ENCODE measurements at regions not wholly inside any gene's neighbourhood (a gene's known extent, or its start where the extent isn't known, plus 50 kb on each side); places are given as distances from the start of the nearest gene placed in this dataset.

DNA sequence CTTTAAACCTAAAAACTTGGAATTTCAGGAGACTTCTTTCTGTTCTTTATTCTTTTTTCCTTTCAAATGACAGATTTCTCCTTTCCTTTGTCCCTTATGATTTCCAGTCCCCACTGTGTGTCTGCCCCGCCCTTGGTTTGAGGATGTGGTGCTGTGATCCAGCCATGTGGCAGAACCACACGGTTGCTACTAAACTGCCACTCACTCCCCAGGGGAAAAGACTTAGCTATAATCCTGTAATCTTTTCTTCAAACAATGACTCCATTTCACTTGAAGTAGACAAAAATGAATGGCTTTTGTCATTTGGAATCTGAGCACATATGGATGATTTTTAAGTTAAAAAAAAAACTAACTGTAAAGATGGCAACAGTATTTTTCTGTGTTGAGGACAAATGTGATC lies 76.2 kb upstream of the STAM2 start:
- CTCF ChIA-PET = no interaction called here
- in situ Hi-C loops (cut with HindIII; ENCODE audit: low pct_unique_long_range_greater_than_20kb, low sequenced_read_pairs) (no loop called here), intact Hi-C loops (cut with micrococcal nuclease; ENCODE audit: unreplicated experiment) (no loop called here)
- no peaks in the 10 kb centered on the region for H3K36me3 ChIP-seq (ENCODE audit: control insufficient read depth, insufficient read depth, low read length)
- ATAC-seq (no peak), DNase-seq (ENCODE audit: low read depth, low spot score) (no peak)
- no peaks in the 10 kb centered on the region for H3K9me3 ChIP-seq (ENCODE audit: control insufficient read depth, insufficient read depth, low read depth, low read length)
- POLR2A ChIA-PET = no interaction called here
- no peaks in the 10 kb centered on the region for H3K27me3 ChIP-seq (ENCODE audit: control insufficient read depth, insufficient read depth, low read length)
- H3K27ac ChIP-seq (ENCODE audit: low read length) = no peak overlapping the region
- no peak for TF ChIP-seq SIN3A (IDR thresholded peaks at IDR 0.05; ENCODE audit: borderline replicate concordance, insufficient read depth, low read depth, low read length)
- TF ChIP-seq POLR2AphosphoS5 (IDR thresholded peaks at IDR 0.05; ENCODE audit: low read depth, low read length) = no peak
- TF ChIP-seq CTCF (IDR thresholded peaks at IDR 0.05) = no peak
- no peak for TF ChIP-seq REST (IDR thresholded peaks at IDR 0.05; ENCODE audit: insufficient read depth in 1 of 2, low read depth in 2 of 2, low read length in 1 of 2)
- no peak for TF ChIP-seq TCF7L2 (IDR thresholded peaks at IDR 0.05; ENCODE audit: low read depth, low read length)
- H3K4me1 ChIP-seq (ENCODE audit: control insufficient read depth, insufficient read depth, low read length) = no peaks in the 10 kb centered on the region
- no TSS peak for BruUV-seq (replicated peaks)
- H3K4me3 ChIP-seq (ENCODE audit: low read depth in 2 of 2, low read length in 2 of 2) = no peak overlapping the region

DNA sequence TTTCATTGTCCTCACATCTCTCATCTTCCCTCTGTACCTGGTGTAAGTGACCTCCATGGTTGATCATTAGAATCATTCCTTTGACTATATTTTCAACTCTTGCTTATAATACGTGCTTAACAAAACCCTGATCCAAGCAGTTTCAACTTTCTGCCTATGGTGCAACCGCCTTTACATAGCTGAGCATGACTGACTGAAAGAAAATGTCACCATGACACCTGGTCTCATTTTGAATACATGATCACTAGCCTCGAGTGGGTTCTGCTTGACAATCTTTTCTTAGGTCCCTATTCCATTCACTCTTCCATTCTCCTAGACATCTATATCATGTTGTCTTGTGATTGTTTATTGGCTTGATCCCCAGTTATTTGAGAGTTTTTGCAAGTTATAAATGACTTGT lies 78.9 kb upstream of the STAM2 start:
- in situ Hi-C loops (cut with HindIII; ENCODE audit: low pct_unique_long_range_greater_than_20kb, low sequenced_read_pairs) (no loop called here), intact Hi-C loops (cut with micrococcal nuclease; ENCODE audit: unreplicated experiment) (no loop called here)
- Histone ChIP-seq H3K27me3 (ENCODE audit: control insufficient read depth, insufficient read depth, low read length) (no peaks in the 10 kb centered on the region), H3K36me3 (ENCODE audit: control insufficient read depth, insufficient read depth, low read length) (no peaks in the 10 kb centered on the region), H3K9me3 (ENCODE audit: control insufficient read depth, insufficient read depth, low read depth, low read length) (no peaks in the 10 kb centered on the region), H3K4me3 (ENCODE audit: low read depth in 2 of 2, low read length in 2 of 2) (no peak overlapping the region), H3K4me1 (ENCODE audit: control insufficient read depth, insufficient read depth, low read length) (no peaks in the 10 kb centered on the region), H3K27ac (ENCODE audit: low read length) (no peak overlapping the region)
- ATAC-seq = no peak
- DNase-seq (ENCODE audit: low read depth, low spot score) = no peak
- TF ChIP-seq POLR2AphosphoS5 (IDR thresholded peaks at IDR 0.05; ENCODE audit: low read depth, low read length) (no peak), CTCF (IDR thresholded peaks at IDR 0.05) (no peak), REST (IDR thresholded peaks at IDR 0.05; ENCODE audit: insufficient read depth in 1 of 2, low read depth in 2 of 2, low read length in 1 of 2) (no peak), TCF7L2 (IDR thresholded peaks at IDR 0.05; ENCODE audit: low read depth, low read length) (no peak), SIN3A (IDR thresholded peaks at IDR 0.05; ENCODE audit: borderline replicate concordance, insufficient read depth, low read depth, low read length) (no peak)
- CTCF ChIA-PET = no interaction called here
- no TSS peak for BruUV-seq (replicated peaks)
- POLR2A ChIA-PET = no interaction called here
